Astrocyte of the cerebellum (primary cell): ENCODE measurements at regions not wholly inside any gene's neighbourhood (a gene's known extent, or its start where the extent isn't known, plus 50 kb on each side); places are given as distances from the start of the nearest gene placed in this dataset.
A peak's percentile ranks its signal among the peaks of the same experiment; 100 is the strongest.
"Not testable (repeated sequence)": the region's sequence is repeated elsewhere in the genome, so short reads cannot be mapped to it uniquely, and the experiment has no call there.

Experiments
- DNase-seq: peaks from one replicate; pipeline ENCODE4 v3.0.0-alpha.2; 2011; ENCODE audit warnings: low read depth
- H3K4me3 ChIP-seq: 2 replicates; pipeline ENCODE4 v1.5.1; 2011; ENCODE audit warnings: mild to moderate bottlenecking, low read depth, low read length, moderate library complexity
- CTCF ChIP-seq: IDR thresholded peaks from 2 replicates; pipeline ENCODE4 v1.5.1; 2012; ENCODE audit warnings: low read length, low read depth, moderate library complexity, mild to moderate bottlenecking; ENCODE audit errors: missing control alignments
- in situ Hi-C: cut with HindIII; loops from 2 replicates; pipeline ENCODE4 v1.10.0; 2017; ENCODE audit warnings: low sequenced_read_pairs

GRCh38 chr9:17083258-17083657 is 51.6 kb upstream of the CNTLN start:
- no peak for DNase-seq
- in situ Hi-C loops = no loop called here
- TF ChIP-seq CTCF = no peak
- no peak overlapping the region for H3K4me3 ChIP-seq

GRCh38 chr9:17082343-17083064 is 52.3 kb upstream of the CNTLN start:
- no peak overlapping the region for H3K4me3 ChIP-seq
- TF ChIP-seq CTCF = peak; percentile 31
- DNase-seq = peak; percentile 20
- in situ Hi-C loops = no loop called here

- TF ChIP-seq CTCF = no peak
- no peak for DNase-seq
- H3K4me3 ChIP-seq = no peak overlapping the region
- in situ Hi-C loops = no loop called here
These were observed 53.0 kb upstream of the CNTLN start for GRCh38 chr9:17081814-17082213.

- in situ Hi-C loops = no loop called here
- H3K4me3 ChIP-seq = no peak overlapping the region
- TF ChIP-seq CTCF = no peak
- no peak for DNase-seq
These were observed 53.5 kb upstream of the CNTLN start for GRCh38 chr9:17081351-17081750.

- no peak overlapping the region for H3K4me3 ChIP-seq
- no peak for DNase-seq
- in situ Hi-C loops = no loop called here
- TF ChIP-seq CTCF = no peak
These were observed 58.9 kb upstream of the CNTLN start for GRCh38 chr9:17075758-17076485.

GRCh38 chr9:17075146-17075757 is 59.6 kb upstream of the CNTLN start:
- TF ChIP-seq CTCF = no peak
- no peak overlapping the region for H3K4me3 ChIP-seq
- in situ Hi-C loops = no loop called here
- no peak for DNase-seq

GRCh38 chr9:17072563-17072962 is 62.3 kb upstream of the CNTLN start:
- H3K4me3 ChIP-seq, DNase-seq, in situ Hi-C loops: not testable (repeated sequence)
